ENCODE measurements at regions not wholly inside any gene's neighbourhood (a gene's known extent, or its start where the extent isn't known, plus 50 kb on each side); places are given as distances from the start of the nearest gene placed in this dataset.

DNA sequence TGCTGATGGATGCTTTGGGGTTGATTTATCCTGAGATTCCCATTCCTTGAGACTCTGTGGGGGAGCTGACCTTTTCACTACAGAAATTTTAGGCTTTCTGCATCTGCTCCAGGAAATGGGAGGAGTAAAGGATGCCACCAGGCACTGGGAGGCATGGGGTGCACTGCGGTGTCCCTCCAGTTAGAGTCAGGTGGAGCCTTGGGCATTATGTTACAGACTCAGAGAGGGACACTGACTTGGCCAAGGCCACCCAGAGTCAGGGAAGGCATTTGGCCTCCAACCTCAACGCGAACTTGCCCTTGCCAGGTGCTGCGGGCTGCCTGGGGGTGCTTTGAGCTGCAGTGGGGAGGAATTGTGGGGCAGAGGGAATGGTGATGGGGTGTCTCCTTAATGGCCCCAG lies 58.0 kb upstream of the TBX3 start:
- DNase-seq (ENCODE audit: low spot score), result no peak

DNA sequence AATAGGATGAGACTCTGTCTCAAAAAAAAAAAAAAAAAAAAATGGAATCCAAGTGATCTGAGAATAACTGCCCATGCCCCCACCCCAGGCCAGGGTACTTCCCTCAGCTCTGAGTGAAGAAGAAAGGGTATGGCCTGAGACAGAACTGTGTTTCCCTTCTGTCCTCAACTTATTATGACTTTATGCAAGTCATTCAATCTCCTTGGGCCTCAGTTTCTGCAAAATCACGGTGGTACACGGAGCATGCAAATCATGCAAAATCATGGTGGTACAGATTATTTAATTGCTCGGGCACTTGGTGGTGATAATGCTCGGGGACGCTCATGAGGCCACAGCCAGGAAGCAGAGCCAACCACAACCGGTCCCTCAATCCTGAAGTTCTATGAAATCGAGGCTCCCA lies 56.5 kb upstream of the TBX3 start:
- DNase-seq (ENCODE audit: low spot score), result no peak

DNA sequence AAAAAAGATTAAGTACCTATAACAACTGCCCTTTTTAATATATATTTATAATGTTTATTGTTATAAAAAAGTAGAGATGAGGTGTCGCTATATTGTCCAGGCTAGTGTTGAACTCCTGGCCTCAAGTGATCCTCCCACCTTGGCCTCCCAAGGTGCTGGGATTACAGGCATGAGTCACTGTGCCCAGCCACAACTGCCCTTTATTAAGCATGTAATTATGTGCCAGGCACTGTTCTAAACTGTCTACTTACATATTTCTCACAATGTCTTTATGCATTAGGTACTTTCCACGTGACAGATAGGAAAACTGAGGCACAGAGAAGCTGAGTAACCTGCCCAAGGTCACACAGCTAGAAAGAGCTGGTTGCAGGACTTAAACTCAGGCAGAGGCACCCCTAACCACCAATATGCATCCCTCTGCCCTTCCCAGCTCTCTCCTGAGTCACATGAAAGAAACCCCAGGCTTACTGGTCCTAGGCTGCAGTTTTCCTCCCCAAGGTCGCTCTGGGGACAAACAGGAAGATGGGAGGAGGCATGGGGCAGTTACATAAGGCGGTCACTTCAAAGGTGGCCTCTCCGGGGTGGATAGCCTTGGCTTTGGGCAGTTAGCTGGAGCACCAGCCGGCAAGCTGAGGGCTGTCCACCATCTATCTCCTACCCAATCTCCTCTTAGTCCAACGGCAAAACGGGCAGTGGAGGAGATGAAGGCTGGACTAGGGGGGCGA lies 54.6 kb upstream of the TBX3 start:
- DNase-seq (ENCODE audit: low spot score), result no peak

DNA sequence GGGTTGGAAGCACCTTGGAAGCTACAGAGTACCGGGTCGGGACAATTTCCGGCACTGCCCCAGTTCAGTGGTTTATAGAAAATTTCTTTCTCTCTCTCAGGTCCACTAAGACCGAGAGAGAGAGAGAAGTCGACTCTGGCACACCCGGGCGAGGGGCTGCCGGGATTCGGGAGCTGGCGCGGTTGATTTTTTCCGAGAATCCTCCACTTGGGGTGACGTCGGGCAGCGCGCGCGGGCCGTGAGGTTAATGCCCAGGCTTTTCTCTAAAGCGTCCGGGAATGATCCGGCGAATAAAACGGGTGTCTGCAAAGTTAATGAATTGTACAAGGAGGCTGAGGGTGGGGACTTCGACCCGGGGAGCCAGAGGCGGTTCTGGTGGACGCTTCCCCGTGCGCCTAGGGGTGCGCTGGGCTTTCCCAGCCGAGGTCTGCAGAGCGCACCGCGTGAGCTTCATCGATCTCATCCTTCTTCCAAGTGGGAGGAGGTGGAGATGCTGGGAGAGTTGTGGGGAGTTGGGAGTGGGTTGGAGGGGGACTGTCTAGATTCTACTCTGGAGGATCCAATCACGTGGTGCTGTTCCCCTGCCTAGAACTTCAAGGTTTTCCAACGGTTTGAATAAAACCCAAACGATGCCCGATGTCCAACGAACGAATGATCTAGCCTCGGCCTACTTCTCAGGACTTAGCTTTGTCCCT lies 51.9 kb upstream of the TBX3 start:
- DNase-seq (ENCODE audit: low spot score), result no peak

DNA sequence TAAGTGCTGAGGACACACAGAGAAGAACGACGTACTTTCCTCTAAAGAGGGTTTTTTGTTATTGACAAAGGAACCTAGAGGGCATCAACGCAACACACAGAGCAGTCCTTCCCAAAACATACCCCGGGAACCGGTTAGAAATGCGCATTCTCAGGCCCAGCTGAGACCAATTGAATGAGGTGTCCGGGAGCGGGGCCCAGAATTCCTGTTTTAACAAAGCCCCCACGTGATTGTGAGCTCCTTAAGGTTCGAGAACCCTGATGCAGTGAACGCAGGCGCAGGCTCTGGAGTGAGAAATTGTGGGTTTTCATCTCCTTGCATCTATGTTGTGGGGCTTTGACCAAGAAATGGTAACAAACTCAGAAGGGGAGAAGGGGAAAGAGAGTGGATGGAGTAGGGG lies 51.0 kb upstream of the TBX3 start:
- DNase-seq (ENCODE audit: low spot score), result no peak

DNA sequence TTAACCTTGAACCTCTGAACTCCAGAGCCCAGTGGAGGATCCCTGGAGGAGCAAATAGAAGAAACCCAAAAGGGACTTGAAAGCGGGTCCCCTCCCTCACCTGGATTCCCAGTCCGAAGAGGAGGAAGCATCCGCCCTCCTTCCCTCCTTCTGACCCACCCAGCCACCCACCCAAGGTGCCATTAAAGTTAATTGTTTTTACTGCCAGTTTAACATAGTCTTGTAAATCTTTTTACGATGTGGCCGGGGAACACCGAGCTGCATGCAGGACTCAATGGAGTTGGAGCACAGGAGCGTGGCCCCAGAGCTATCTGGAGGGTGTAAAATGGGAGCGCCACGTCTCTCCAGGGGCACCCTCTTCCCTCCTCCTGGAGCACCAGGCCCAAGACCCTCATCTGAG lies 49.9 kb upstream of the TBX3 start:
- DNase-seq (ENCODE audit: low spot score), result no peak
